Kidney tubule cell (primary cell): ENCODE measurements at regions not wholly inside any gene's neighbourhood (a gene's known extent, or its start where the extent isn't known, plus 50 kb on each side); places are given as distances from the start of the nearest gene placed in this dataset.
"Not testable (repeated sequence)": the region's sequence is repeated elsewhere in the genome, so short reads cannot be mapped to it uniquely, and the experiment has no call there.

Experiments used
- DNase-seq: peaks from one replicate; pipeline ENCODE4 v3.0.0-alpha.2; 2018; ENCODE audit warnings: low spot score

DNA sequence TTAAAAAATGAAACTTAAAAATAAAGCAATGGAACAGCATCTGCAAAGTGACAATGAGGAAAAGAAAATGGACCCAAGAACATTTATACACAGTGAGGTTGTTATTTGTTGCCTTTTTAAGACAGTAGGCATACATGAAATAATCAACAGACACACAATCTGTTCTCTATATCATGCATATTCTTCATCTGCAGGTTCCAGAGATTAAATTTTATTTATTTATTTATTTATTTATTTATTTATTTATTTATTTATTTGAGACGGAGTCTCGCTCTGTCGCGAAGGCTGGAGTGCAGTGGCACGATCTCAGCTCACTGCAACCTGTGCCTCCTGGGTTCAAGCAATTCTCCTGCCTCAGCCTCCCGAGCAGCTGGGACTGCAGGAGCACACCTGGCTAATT, 114.4 kb upstream of the ATP2B1 start:
- DNase-seq, result not testable (repeated sequence)

DNA sequence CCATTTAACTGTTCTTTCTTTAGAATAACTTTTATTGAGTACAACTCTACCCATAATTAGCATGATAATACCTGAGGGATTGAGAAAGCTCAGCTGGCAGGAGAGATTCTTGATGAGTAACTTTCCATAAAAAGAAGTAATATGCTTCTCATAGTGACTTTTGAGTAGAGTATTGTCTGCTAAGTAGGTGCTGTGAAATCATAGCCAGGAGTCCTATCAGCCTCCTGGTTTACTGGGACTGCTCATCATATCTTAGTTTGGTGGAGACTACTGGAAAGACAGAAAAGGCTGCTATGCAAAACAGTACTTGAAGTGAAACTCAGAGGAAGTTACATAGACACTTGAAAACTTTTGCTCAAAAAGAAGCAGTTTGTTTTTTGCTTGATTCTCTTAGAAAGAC, 113.3 kb upstream of the ATP2B1 start:
- no peak for DNase-seq

- DNase-seq, result peak; percentile 4
These were observed 109.0 kb upstream of the ATP2B1 start for GRCh38 chr12:89817501-89818226.

DNA sequence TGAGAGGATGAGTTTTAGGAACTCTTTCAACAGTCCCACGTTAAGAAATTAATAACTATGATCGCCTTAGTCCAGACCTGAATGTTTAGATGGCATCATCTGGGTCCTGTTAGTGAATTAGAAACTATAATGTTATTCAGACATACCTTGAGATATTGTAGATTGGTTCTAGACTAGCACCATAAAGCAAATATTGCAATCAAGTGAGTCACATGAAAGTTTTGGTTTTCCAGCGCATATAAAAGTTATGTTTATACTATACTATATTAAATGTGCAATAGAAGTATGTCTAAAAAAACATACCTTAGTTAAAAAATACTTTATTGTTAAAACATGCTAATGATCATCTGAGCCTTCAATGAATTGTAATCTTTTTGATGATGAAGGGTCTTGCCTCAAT, 106.6 kb upstream of the ATP2B1 start:
- no peak for DNase-seq

DNA sequence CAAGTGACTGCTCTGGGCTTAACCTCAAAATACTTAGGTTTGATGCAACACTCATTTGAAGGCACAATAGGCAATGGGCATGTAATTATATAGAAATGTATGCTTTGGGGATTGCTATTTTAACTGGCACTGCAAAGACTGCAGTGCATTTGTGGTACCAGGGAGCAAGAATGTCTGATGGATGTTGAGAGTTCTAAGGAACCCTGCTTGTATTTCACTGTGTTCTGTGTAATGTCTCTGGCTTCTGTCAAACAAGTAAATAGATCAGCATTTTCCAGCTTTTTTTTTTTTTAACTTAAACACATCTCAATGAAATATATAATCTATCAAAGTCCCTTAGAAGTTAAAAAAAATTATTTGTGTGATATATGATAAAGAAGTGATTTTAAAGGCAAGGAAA, 94.8 kb upstream of the ATP2B1 start:
- DNase-seq, result no peak

DNA sequence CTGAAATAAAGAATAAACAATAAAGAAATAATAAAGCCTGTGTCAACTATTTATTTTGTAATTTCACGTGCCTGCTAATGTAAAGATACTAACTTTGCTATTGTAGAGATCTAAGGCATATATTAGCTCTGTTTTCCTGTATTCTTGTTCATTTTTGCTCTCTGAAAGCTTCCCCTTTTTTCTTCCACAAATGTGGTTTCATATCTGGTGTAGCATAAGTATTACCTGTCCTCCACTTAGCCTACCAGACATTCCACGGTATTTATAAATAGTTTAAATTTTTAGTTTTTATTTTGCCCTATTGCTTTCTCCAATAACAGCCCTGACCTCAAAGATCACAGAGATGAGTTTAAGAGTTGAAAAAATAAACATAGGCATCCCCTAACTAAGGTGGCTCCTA, 92.6 kb upstream of the ATP2B1 start:
- no peak for DNase-seq

DNA sequence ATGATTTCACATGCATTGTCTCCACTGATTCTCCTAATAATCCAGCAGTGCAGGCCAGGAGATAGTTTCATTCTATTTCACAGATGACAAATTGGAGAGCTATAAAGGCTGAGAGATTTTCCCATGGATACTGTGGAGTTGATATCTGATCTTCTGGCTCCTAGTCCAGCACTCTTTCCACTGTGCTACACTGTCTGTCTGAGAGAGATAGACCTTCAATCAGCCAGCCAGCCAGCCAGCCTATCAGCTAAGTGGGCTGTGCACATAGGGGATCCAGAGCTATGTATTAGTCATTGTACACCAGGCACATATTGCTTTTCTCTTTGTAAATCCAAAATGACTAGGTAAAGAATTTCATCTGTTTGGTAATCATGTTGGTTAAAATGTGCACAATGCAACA, 91.8 kb upstream of the ATP2B1 start:
- DNase-seq, result no peak

- no peak for DNase-seq
These were observed 90.7 kb upstream of the ATP2B1 start for GRCh38 chr12:89799316-89799715.

DNA sequence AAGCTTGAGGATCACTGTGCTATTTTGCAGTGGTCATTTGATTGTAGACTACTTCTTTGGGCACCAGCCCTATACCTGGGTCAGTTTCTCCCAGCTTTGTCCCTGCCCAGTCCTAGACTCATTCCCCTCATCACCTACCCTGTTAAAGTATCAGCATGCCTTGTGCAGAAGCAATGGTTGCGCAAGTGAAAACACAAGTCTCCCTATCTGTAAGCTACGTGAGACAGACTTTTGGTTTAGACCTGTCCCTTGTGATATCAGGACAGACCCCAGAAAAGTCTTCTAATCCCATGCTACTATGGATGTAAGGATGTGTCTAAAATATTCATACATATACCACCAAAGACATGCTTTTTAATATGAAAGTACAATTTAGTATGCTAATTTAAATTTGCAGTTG, 88.8 kb upstream of the ATP2B1 start:
- no peak for DNase-seq

GRCh38 chr12:89796798-89797382, 88.3 kb upstream of the ATP2B1 start:
- no peak for DNase-seq

DNA sequence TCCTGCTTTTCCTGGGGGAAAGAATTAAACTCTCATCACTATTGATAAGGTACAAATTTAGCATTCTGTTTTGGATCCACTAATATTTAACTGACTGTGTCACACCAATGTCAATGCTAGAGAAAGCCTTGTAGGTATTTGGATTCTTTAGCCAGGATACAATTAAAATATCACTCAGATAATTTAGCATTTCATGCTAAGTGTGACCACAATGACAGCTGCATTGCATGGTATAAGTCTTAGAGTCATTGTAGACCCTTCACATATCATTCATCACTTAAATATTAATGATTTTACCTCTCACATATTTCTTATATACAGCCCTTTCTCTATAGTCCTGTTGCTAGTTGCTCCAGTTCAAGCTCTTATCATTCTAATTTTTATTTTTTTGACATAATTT, 85.3 kb upstream of the ATP2B1 start:
- no peak for DNase-seq

DNA sequence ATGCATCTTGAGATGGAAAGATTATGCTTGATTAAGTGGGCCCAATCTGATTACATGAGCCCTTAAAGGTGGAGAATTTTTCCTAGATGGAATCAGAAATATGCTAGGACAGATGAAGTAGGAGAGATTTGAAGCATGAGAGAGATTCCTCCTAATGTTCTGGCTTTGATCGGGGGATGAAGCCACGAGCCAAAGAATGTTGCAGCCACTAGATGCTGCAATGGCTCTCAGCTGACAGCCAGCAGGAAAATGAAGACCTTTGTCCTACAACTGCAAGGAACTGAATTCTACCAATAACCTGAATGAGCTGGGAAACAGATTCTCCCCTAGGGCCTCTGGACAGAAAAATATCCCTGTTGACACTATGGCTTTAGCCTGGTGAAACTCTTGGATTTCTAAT, 82.6 kb upstream of the ATP2B1 start:
- DNase-seq, result no peak

- no peak for DNase-seq
These were observed 81.2 kb upstream of the ATP2B1 start for GRCh38 chr12:89789862-89790261.

DNA sequence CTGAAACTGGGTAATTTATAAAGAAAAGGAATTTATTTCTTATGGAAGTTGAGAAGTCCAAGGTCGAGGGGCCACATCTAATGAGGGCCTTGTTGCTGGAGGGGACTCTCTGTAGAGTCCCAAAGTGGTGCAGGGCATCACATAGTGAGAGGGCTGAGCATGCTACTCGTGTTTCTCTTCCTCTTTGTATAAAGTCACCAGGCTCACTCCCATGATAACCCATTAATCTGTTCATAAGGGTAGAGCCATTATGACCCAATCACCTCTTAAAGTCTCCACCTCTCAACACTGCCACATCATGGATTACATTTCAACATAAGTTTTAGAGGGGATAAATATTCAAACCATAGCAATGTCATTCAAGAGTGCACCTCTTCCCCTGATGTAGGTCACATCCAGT, 79.1 kb upstream of the ATP2B1 start:
- DNase-seq, result no peak

DNA sequence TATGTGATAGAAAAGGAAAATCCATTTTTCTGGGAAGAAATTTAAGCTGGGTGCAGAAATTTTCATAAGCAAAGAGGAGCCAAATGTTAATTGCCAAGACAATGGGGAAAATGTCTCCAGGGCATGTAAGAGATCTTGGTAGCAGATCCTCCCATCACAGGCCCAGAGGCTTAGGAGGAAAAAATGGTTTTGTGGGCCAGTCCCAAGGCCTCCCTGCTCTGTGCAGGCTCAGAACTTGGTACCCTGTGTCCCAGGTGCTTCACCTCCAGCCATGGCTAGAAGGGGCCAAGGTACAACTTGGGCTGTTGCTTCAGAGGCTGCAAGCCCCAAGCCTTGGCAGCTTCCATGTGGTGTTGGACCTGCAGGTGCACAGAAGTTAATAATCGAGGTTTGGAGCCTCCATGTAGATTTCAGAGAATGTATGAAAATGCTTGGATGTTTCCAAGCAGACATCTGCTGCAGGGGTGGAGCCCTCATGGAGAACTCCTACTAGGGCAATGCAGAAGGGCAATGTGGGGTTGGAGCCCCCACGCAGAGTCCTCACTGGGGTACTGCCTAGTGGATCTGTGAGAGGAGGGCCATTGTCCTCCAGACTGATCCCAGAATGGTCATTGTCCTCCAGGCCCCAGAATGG, 77.7 kb upstream of the ATP2B1 start:
- DNase-seq, result no peak

DNA sequence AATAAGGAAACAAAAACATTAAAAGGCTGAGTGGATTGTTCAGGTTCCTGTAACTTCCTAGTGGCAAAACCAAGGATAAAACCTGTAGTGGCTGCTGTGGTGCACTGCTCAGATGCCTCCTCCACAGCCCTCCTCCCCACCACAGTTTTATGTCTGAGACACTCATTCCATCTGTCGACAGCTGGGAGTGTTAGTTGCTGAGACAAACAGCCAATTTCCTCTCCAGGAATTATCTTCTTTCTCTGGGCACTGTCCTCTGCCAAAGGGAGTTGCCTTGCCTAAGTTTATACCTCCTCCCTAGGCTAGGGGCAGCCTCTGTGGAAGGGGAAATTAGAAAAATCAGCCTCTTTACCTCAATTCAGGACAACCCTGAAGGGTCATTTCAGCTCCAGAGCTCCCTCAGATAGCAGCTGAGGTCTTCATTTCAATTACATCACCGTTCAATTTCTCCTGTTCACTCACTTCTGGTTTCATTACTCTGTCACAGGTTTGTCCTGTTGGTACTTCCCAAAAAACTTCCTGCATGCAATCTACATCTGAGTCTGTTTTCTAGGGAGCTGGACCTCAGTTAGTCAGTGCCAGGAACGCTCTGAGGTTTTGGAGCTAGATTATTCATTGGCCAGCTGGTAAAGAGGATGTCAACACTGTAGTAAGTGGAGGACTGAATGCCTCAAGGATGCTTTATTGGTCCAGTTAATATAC, 74.9 kb upstream of the ATP2B1 start:
- peak; percentile 46 for DNase-seq

- no peak for DNase-seq
These were observed 74.2 kb upstream of the ATP2B1 start for GRCh38 chr12:89782807-89783206.

DNA sequence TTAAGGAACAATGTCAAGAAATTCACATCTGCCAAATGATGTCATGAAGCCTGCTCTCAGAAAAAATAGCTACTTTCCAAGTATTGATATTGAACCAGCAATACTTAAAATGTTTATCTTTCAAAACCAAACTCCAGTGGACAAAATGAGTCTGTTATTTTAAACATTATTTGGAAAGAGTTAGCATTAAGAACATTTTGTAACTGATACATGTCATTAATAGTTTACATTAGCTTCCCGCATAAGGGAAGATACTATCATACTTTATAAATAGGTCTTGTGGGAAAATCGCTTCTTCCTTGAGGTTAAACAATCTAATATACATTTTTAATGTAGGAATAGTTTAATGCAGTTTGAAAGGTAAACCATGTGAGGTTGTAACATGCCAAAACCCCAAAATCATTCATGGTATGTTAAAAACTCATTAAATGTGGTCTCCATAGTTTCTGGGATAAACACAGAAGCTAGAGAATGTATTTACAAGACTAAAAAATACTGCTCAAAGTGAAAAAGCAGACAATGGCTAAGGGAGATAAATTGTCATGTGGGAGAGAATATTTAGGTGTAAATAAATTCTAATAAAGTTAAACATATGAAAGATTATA, 73.4 kb upstream of the ATP2B1 start:
- no peak for DNase-seq

DNA sequence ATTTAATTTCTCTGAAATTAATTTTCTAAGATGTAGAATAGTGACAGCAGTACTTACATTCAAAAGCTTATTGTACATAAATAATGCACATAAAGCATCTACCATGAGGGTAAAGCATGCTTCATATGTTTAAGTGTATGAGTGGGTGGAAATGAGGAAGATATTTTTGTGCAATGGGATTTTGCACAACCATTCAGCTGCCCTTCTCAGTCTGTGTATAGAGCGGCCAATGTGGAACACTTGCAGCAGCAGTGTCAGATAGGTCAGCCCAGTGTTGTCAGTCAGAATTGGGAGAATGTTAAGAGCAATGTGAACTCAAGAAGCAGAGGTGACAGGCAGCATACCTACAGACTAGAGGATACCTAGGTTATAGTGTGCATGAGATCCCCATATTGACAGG, 72.5 kb upstream of the ATP2B1 start:
- no peak for DNase-seq

GRCh38 chr12:89779090-89779489, 70.5 kb upstream of the ATP2B1 start:
- DNase-seq, result peak; percentile 52

DNA sequence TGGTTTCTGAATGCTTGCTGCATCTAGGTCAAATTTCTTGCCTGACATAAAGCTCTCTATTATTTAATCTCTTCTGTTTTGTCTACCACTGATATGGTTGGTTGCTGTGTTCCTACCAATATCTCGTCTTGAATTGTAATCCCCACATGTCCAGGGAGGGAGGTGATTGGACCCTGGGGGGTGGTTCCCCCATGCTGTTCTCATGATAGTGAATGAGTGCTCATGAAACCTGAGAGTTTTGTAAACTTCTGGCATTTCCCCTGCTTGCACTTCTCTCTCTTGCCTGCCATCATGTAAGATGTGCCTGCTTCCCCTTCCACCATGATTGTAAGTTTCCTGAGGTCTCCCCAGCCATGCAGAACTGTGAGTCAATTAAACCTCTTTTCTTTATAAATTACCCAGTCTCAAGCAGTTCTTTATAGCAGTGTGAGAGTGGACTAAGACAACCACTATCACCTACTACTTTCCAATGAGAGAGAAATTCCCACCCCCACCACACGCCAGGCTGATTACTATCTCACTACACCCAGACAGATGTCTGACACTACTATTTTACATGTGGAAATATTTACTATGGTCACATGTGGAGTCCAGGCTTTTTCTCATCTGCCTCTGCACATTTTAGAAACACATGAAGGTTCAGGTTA, 69.2 kb upstream of the ATP2B1 start:
- no peak for DNase-seq

- DNase-seq, result no peak
These were observed 67.3 kb upstream of the ATP2B1 start for GRCh38 chr12:89775986-89776365.
